ENCODE measurements at regions not wholly inside any gene's neighbourhood (a gene's known extent, or its start where the extent isn't known, plus 50 kb on each side); places are given as distances from the start of the nearest gene placed in this dataset.
"Not testable (repeated sequence)": the region's sequence is repeated elsewhere in the genome, so short reads cannot be mapped to it uniquely, and the experiment has no call there.

DNA sequence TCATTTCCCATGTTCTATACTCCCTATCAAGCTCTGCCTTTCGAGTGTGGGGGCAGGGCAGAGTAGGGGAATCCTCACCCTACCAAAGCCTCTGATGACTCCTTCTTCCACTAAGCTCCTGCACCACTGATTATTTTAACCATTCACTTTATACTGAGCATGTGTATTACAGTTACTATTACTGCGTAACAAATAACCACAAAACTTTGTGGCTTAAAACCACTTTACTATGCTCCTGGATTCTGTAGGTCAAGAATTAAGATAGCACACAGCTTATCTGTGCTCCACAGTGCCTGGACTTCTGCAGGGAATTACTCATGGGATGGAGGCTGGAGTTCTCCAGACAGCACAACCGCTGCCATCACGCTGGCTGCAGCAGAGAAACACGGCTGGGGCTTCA is 117.4 kb upstream of the DNAJC10 start:
- DNase-seq, result no peak

DNA sequence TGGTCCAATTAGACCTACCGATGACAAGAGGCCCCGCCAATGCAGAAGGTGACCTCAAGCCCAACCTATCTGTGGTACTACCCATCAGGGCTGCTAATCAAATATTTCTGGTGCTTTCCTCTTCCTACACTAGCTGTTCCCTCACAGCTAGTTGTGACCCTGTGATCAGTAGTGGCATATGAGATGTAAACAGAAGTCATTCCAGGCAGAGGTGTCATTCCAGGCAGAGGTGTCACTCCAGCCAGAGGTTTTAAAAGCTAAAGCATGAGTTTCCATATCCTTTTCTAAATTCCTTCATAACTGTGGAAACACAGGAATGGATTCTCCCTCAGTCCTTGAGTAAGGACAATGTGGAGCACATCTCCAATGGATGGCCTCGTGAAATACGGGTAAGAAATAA is 110.9 kb upstream of the DNAJC10 start:
- no peak for DNase-seq

GRCh38 chr2:182606728-182607681 is 109.1 kb upstream of the DNAJC10 start:
- DNase-seq, result no peak

DNA sequence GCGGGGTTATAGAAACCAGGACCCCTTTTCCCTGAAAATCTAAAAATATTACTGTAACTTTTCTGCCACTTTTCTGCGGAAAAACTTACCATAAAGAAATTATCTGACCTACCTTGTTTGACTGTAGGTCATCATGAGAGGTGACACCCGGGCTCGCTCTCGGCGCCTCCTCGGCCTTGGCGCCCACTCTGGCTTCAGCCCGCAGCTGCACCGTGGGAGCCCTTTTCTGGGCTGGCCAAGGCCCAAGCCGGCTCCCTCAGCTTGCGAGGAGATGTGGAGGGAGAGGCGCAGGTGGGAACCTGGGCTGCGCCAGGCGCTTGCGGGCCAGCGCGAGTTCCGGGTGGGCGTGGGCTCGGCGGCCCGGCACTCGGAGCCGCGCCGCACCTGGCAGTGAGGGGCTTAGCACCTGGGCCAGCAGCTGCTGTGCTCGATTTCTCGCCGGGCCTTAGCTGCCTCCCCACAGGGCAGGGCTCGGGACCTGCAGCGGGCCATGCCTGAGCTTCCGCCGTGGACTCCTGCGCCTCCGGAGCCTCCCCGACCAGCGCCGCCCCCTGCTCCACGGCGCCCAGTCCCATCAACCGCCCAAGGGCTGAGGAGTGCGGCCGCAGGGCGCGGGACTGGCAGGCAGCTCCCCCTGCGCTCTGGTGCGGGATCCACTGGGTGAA is 107.7 kb upstream of the DNAJC10 start:
- no peak for DNase-seq

- not testable (repeated sequence) for DNase-seq
Measured at GRCh38 chr2:182609005-182609404, 107.1 kb upstream of the DNAJC10 start.

DNA sequence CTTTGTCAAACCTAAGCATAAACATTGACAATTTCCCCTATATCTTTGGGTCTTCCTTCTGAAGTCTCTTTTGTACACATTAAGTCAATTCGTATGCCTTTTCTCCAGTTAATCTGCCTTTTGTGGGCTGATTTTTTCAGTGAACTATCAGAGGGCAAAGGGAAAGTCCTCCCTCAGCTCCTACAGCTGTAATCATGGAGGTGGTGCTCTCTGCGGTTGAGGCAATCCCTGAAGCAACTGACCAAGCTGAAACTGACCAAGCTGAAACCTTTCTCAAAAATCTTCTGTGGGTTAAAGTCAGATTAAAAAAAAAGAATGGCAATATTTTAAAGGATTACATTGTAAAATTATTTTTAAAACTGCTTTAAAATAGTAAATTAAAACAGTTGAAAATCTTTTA is 105.8 kb upstream of the DNAJC10 start:
- DNase-seq, result no peak

DNA sequence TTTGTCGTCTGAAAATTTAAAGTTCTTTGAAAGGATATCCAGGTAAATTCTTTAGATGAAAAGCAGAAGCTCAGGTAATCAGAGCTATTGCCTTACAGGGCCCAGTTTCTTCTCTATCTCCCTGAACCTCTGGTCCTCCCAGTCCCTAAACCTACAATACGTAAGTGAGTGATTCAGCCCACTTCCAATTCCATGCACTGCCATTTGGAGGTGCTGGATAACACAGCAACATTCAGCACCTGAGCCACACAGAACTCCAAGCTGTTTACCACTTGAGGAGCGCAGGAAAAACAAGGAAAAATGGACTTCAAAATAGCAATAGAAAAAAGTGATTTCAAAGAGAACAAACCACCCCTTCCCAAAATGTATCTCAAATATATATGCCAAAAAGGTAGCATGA is 105.0 kb upstream of the DNAJC10 start:
- DNase-seq, result peak in 1 of 2 experiments; percentile 16

- no peak for DNase-seq
Measured at GRCh38 chr2:182615036-182615435, 101.0 kb upstream of the DNAJC10 start.

- no peak for DNase-seq
Measured at GRCh38 chr2:182616471-182617393, 99.3 kb upstream of the DNAJC10 start.

GRCh38 chr2:182618672-182619079 is 97.4 kb upstream of the DNAJC10 start:
- no peak for DNase-seq

- no peak for DNase-seq
Measured at GRCh38 chr2:182619276-182619675, 96.8 kb upstream of the DNAJC10 start.

- no peak for DNase-seq
Measured at GRCh38 chr2:182621191-182621590, 94.9 kb upstream of the DNAJC10 start.

DNA sequence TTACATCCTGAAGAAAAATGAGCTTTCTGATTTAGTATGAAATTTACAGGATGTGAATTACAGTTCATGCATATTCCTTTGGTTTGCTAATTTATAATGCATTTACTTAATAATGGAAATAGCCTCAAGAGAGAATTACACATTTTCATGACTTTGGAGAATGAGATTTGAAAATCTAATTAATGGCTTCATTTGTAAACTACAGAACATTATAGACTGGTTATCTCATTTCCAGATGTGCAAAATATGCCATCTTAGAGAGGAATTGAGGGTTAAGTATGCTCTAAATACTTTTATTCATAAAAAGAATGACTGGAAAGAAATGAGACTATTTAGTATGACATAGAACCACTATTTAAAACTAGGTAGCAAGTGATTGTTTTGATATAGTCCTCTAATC is 94.2 kb upstream of the DNAJC10 start:
- DNase-seq, result no peak

GRCh38 chr2:182622231-182622630 is 93.8 kb upstream of the DNAJC10 start:
- DNase-seq, result no peak

- DNase-seq, result peak; percentile 78 to 96
Measured at GRCh38 chr2:182625814-182626213, 90.2 kb upstream of the DNAJC10 start.

DNA sequence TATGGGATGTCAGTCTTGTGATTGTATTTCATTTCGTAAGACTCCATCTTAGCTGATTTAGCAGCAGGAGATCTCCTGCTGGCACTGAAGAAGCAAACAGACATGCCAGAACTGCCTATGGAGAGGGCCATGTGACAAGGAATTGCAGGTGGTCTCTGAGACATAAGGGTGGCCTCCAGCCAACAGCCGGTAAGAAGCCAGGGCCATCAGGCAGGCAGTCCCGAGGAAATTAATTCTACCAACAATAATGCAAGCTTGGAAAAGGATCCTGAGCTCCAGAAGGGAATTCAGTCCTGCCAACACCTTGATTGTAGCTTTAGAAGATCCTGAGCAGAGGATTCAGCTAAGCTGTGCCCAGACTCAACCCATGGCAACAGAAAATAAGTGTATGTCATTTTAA is 87.1 kb upstream of the DNAJC10 start:
- no peak for DNase-seq

- DNase-seq, result no peak
Measured at GRCh38 chr2:182630207-182630606, 85.8 kb upstream of the DNAJC10 start.

DNA sequence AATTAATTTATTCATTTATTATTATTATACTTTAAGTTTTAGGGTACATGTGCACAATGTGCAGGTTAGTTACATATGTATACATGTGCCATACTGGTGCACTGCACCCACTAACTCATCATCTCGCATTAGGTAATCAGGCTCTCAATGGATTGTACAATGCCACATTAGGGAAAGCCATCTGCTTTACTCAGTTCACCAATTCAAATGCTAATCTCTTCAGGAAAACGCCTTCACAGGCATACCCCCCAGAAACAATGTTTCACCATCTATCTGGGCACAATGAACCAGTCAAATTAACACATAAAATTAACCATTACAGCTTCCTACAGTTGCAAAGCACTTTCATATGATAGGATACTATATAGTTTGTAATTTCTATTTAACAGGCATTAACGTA is 84.8 kb upstream of the DNAJC10 start:
- DNase-seq, result no peak

- no peak for DNase-seq
Measured at GRCh38 chr2:182634386-182634785, 81.7 kb upstream of the DNAJC10 start.

GRCh38 chr2:182636699-182637098 is 79.4 kb upstream of the DNAJC10 start:
- no peak for DNase-seq

DNA sequence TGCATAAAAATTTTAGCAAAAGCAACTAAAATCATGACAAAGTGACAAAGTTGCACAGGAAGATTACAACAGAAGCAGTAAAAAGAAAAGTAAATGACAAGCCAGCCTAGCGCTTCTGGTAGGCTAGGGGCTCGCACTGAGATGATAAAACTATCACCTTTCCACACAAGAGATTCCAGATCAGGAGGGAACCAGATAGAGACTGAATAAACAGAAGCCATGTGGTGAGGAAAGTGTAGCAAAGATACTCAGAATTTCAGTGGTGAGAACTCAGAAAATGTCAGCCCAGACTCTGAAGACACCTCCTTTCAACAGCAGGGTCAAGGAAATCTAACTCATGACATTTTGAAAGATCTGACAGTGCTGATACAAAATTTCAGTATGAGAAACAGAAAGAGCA is 77.4 kb upstream of the DNAJC10 start:
- DNase-seq, result no peak

DNA sequence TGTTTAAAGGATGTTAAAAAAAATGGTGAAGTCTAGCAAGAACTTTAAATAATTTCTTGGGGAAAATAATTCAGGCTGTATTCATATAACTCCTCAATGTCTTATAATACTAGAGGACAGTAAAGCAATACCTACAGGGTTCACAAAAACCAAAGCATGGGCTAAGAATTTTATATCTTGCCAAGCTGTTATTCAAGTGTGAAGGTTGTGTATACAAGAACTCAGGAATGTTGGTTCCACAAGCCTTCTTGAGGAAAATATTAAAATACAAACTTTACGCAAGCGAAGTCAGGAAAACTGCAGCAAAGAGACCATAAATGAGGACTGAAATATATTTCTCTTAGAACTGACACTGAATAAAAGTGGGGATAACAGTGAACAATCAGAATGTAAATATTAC is 76.1 kb upstream of the DNAJC10 start:
- no peak for DNase-seq

DNA sequence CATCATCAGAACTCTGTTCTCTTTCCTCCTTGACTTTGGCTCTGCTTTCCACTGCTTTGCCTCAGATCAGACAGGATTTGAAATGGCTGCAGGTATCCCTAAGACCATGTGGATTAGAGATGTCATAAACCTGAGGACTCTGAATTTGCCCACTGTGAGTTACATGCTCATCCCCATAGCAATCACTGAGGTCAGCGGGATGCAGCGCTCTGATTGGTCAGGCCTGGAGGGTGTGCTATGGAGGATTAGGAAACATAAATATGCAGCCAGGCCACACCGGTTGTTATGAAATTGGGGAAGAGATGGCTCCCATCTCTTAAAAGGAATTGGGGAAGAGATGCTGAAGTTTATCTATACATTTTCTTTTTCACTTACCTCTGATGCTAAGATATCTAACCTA is 73.7 kb upstream of the DNAJC10 start:
- peak; percentile 36 to 48 for DNase-seq
